HCT116 (cell line): ENCODE measurements at regions not wholly inside any gene's neighbourhood (a gene's known extent, or its start where the extent isn't known, plus 50 kb on each side); places are given as distances from the start of the nearest gene placed in this dataset.

ENCODE experiments used
- EZH2 ChIP-seq: fragments of 200-600 bp; sonication (generic); IDR thresholded peaks from 2 replicates; pipeline ENCODE4 v1.6.1; 2017; ENCODE audit warnings: antibody characterized with exemption, mixed run types
- POLR2A ChIP-seq: IDR thresholded peaks from 2 replicates; pipeline ENCODE4 v1.7.0; 2011; ENCODE audit warnings: borderline replicate concordance; ENCODE audit not compliant: insufficient read depth, insufficient read length; ENCODE audit errors: extremely low read depth
- POLR2AphosphoS5 ChIP-seq: IDR thresholded peaks from 2 replicates; pipeline ENCODE4 v1.6.1; 2011; ENCODE audit warnings: mild to moderate bottlenecking, low read depth, low read length, moderate library complexity
- RAD21 ChIP-seq: IDR thresholded peaks from 2 replicates; pipeline ENCODE4 v1.6.1; 2012; ENCODE audit warnings: low read depth, mild to moderate bottlenecking
- SIN3A ChIP-seq: IDR thresholded peaks from 2 replicates; pipeline ENCODE4 v1.6.1; 2012; ENCODE audit warnings: low read depth
- TCF7L2 ChIP-seq: IDR thresholded peaks from 2 replicates; pipeline ENCODE4 v1.7.0; 2011; ENCODE audit warnings: borderline replicate concordance, inconsistent platforms; ENCODE audit not compliant: insufficient read depth, insufficient read length; ENCODE audit errors: extremely low read depth
- ZFX ChIP-seq: fragments of 450-650 bp; IDR thresholded peaks from 2 replicates; pipeline ENCODE4 v1.6.1; 2017
- TF ChIP-seq, protein P1 (sequence below): IDR thresholded peaks from 2 replicates; pipeline ENCODE4 v1.6.1; 2012
- TF ChIP-seq, protein P2 (sequence below), 3 experiments: fragments of 200-600 bp in 1 of 3; sonication (generic) in 1 of 3; IDR thresholded peaks in 2 of 3; conservative IDR thresholded peaks in 1 of 3; 2 replicates each; pipeline ENCODE4 v1.5.1; 2012 to 2017; ENCODE audit warnings: low read depth in 2 of 3, low read length in 2 of 3, antibody characterized with exemption in 1 of 3, borderline replicate concordance in 1 of 3, control low read depth in 1 of 3, mild to moderate bottlenecking in 1 of 3, mixed read lengths in 1 of 3, mixed run types in 1 of 3, moderate library complexity in 1 of 3; ENCODE audit not compliant: insufficient read depth in 1 of 3
- TF ChIP-seq, protein P3 (sequence below): IDR thresholded peaks from 2 replicates; pipeline ENCODE4 v1.6.1; 2012; ENCODE audit warnings: low read depth

DNA sequence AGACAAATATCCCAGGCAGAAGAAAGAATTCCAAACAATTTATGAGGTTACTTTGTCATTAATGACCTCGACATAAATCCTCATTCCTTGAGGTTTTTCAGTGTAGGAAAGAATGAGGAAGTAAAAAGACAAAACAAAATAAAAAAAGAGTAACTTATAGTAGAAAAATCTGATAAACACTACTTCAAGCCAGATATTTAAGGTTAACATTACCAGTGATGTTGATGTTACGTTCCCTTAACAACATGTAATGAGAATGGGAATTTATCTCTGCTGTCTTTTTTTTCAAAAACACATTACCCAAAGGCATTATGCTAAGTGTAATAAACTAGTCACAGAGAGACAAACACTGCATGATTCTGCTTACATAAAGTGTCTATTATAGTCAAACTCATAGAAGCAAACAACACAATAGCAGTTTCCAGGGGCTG is 935.1 kb downstream of the SLITRK1 start:
- TF ChIP-seq, protein P1, sequence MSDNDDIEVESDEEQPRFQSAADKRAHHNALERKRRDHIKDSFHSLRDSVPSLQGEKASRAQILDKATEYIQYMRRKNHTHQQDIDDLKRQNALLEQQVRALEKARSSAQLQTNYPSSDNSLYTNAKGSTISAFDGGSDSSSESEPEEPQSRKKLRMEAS, result no peak
- TF ChIP-seq POLR2A, result no peak
- TF ChIP-seq, protein P2, sequence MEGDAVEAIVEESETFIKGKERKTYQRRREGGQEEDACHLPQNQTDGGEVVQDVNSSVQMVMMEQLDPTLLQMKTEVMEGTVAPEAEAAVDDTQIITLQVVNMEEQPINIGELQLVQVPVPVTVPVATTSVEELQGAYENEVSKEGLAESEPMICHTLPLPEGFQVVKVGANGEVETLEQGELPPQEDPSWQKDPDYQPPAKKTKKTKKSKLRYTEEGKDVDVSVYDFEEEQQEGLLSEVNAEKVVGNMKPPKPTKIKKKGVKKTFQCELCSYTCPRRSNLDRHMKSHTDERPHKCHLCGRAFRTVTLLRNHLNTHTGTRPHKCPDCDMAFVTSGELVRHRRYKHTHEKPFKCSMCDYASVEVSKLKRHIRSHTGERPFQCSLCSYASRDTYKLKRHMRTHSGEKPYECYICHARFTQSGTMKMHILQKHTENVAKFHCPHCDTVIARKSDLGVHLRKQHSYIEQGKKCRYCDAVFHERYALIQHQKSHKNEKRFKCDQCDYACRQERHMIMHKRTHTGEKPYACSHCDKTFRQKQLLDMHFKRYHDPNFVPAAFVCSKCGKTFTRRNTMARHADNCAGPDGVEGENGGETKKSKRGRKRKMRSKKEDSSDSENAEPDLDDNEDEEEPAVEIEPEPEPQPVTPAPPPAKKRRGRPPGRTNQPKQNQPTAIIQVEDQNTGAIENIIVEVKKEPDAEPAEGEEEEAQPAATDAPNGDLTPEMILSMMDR (IDR thresholded peaks at IDR 0.05 in 2 of 3, conservative IDR thresholded peaks at IDR 0.05 in 1 of 3; ENCODE audit: borderline replicate concordance in 1 of 3, insufficient read depth in 1 of 3, low read depth in 2 of 3, low read length in 2 of 3), result no peak
- no peak for TF ChIP-seq ZFX
- TF ChIP-seq POLR2AphosphoS5, result no peak
- TF ChIP-seq TCF7L2, result no peak
- no peak for TF ChIP-seq SIN3A
- TF ChIP-seq, protein P3, sequence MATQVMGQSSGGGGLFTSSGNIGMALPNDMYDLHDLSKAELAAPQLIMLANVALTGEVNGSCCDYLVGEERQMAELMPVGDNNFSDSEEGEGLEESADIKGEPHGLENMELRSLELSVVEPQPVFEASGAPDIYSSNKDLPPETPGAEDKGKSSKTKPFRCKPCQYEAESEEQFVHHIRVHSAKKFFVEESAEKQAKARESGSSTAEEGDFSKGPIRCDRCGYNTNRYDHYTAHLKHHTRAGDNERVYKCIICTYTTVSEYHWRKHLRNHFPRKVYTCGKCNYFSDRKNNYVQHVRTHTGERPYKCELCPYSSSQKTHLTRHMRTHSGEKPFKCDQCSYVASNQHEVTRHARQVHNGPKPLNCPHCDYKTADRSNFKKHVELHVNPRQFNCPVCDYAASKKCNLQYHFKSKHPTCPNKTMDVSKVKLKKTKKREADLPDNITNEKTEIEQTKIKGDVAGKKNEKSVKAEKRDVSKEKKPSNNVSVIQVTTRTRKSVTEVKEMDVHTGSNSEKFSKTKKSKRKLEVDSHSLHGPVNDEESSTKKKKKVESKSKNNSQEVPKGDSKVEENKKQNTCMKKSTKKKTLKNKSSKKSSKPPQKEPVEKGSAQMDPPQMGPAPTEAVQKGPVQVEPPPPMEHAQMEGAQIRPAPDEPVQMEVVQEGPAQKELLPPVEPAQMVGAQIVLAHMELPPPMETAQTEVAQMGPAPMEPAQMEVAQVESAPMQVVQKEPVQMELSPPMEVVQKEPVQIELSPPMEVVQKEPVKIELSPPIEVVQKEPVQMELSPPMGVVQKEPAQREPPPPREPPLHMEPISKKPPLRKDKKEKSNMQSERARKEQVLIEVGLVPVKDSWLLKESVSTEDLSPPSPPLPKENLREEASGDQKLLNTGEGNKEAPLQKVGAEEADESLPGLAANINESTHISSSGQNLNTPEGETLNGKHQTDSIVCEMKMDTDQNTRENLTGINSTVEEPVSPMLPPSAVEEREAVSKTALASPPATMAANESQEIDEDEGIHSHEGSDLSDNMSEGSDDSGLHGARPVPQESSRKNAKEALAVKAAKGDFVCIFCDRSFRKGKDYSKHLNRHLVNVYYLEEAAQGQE, result no peak
- TF ChIP-seq EZH2, result no peak
- no peak for TF ChIP-seq RAD21
